HG03432 (cell line): ENCODE measurements at regions not wholly inside any gene's neighbourhood (a gene's known extent, or its start where the extent isn't known, plus 50 kb on each side); places are given as distances from the start of the nearest gene placed in this dataset.

ENCODE experiments used
- ATAC-seq: cut with Tn5 transposase; IDR thresholded peaks from one replicate; pipeline ENCODE4 v1.9.1; 2021; ENCODE audit warnings: mild to moderate bottlenecking, moderate library complexity; ENCODE audit not compliant: unreplicated experiment

GRCh38 chr14:54172114-54172513 lies 215.5 kb upstream of the BMP4 start:
- no peak for ATAC-seq

- no peak for ATAC-seq
These were observed 215.9 kb upstream of the BMP4 start for GRCh38 chr14:54172562-54172961.

DNA sequence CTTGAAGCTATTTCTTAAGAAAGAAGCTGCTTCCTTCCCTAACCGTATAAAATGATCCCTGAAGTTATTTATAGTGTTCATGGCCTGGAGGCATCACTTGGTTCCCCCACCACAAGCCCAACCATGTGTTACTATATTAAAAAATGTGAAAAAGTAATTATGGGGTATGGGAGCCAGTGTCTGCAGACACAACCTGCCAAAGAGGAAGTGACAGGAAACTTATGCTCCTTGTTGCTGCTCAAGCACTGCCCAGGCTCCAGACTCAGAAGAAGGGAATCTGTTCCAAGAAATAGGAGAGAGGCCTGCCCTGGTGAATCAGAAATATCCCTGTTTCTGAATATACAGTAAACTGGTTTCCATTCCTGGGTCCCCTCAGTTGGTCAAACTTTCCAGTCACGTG lies 217.2 kb upstream of the BMP4 start:
- no peak for ATAC-seq

- no peak for ATAC-seq
These were observed 217.8 kb upstream of the BMP4 start for GRCh38 chr14:54174457-54174856.

GRCh38 chr14:54175298-54175942 lies 218.8 kb upstream of the BMP4 start:
- no peak for ATAC-seq

- ATAC-seq: no peak
These were observed 219.8 kb upstream of the CDKN3 start for GRCh38 chr14:54177019-54177418.

DNA sequence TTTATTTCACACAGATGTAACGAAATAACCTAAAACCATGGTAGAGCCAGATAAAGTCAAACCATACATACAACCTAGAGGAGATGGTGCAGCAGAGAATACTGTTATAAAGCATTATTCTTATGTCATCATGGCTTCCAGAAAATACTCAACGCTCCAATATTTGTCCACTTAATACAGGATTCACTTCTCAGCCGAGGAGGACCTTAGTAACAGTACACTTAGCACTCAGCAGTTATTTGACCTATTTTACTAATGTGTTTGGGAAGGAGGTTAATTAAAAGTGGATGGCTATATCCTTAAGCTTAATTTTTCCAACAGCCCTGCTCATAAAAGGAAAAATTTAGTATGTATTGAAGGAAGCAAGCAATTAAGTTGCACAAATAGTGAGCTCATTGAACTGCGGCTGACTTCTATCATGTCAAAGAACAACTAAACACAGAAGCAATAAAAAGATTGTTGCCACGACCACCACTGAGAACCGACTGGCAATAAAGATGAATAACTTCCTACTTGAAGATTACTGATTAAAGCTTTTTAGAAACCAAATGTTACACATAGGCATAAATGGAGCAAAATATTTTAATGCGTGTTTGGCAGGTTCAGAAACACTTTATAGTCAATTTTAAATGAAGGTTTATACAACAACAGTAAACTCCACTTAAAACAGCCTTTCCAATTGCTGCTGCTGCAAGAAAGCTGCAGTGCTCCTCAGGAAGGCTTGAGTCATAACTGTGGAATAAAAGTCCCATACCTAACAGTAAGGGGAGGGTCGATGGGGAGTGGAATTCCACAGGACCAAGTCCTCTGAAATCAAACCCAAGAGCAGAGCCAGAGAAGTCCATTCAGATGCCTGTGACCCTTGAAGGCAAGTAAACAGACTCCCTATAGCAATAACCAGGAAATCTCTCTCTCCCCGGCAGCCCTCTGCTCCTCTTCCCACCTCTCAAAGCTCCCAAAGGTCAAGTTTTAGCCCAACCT lies 218.9 kb upstream of the CDKN3 start:
- ATAC-seq: no peak

DNA sequence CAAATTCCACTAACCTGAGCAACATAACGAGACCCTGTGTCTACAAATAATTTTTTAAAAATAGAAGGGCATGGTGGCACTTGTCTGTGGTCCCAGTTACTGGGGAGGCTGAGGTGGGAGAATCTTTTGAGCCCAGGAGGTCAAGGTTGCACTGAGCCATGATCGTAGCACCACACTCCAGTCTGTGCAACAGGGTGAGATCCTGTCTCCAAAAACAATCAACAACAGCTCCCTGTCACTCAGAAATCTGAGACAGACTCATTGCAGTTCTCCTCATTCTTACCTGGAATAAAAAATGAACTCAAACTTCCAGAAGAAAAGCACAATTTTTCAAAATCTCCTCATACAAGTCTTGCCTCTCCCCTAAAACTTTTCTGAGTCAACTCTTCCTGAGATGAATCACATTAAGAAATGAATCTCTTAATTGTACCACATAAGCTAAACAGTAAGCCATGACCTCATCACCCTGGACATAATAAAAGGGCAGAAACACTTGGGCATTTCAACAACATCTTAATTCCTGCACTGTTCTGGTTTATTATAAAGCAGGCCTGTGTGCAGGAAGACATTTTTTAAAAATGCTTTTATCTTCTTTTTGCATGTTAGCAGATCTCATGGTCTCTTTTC lies 214.3 kb upstream of the CDKN3 start:
- ATAC-seq: no peak

- ATAC-seq: no peak
These were observed 209.7 kb upstream of the CDKN3 start for GRCh38 chr14:54186821-54187763.

DNA sequence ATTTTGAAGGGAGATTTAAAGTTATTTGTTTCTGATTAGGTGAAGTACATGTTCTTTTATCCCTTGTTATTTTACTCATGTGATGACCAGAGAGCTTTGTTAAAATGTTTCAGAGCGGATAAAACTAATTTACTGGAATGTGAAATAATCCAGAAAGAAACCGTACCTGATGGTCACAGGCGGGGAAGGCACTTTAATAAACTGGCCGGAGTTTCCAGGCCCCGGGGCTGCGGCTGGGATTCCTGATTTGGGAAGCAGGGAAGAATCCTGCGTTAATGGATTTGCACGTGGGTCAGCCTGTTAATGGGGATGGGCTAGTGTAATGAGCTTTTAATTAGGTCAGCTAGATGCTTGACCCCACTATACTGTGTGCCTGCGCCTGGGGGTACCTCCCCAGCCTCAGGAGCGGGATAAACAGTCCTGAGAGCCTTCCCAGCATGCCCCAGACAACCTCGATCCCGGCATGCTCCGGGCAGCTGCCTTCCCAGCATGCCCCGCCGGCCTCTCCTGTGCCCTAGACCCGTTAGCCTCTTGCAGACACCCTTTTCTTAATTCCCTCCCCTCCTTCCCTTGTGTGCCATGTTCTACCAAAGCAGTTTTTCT lies 208.6 kb upstream of the CDKN3 start:
- ATAC-seq: no peak

GRCh38 chr14:54189333-54189732 lies 207.5 kb upstream of the CDKN3 start:
- no peak for ATAC-seq

DNA sequence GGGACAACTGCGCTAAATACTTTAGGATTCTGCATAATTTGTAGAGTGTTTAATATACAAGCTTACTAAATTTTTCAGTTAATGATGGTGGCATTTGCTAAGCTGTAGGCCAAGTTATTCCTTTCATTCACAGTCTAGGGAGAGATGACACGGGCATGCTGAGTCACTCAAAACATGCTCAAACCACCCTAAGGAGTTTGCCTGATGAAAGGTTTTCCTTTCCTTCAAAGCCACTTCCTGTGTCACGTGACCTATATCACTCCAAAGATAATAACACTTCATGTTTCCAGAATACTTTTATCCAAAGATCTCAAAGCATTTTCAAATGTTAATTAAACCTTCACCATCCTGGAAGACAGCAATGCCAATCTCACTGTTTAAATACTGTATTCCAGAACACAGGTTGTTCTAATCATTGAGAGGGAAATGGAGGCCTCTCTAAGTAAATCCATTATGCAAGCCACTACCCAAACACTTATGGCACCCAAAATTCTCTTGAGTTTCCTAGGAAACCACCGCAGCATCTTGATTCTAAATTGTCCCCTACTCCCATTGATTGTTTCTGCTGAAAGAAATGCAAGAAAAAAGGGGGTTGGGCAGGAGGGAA lies 207.0 kb upstream of the CDKN3 start:
- ATAC-seq: no peak

GRCh38 chr14:54191846-54192245 lies 205.0 kb upstream of the CDKN3 start:
- no peak for ATAC-seq

DNA sequence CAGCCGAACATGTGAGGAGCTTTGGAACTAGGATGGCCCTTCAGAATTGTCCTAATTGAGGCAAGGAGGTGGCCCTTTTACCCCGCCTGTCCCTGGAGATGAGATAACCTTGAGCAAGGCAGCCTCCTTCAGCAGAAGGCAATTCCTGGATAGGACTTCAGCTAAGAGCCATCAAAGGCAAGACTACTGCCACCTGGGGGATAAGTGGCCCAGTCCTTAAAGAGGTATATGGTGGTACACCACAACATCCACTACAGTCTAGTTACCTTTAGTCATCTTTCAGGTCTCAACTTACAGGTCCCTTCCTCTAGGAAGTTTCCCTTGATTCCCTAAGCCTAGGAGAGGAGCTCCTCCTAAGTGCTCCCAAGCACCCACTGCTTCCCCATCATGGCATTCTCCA lies 204.2 kb upstream of the CDKN3 start:
- no peak for ATAC-seq

- ATAC-seq: no peak
These were observed 202.9 kb upstream of the CDKN3 start for GRCh38 chr14:54193871-54194270.

GRCh38 chr14:54194501-54194900 lies 202.3 kb upstream of the CDKN3 start:
- no peak for ATAC-seq

- ATAC-seq: no peak
These were observed 199.4 kb upstream of the CDKN3 start for GRCh38 chr14:54197369-54197768.

DNA sequence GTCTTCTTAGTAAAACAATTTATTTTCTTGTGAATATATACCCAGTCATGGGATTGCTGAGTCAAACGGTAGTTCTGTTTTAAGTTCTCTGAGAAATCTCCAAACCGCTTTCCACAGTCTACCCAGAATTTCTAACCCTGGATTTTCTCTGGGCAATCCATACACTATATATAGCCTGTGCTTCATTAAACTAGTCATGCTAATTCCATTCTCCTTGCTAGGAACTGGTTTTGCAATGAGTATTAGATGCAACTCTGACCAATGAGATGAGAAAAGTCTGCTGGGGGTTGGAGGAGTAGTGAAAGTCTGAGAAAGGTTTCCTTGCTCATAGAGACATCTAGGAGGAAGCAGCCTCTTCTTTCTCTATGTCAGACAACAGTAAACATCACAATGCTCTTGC lies 196.1 kb upstream of the CDKN3 start:
- no peak for ATAC-seq

GRCh38 chr14:54202288-54202687 lies 194.5 kb upstream of the CDKN3 start:
- ATAC-seq: no peak

GRCh38 chr14:54206516-54206915 lies 190.3 kb upstream of the CDKN3 start:
- no peak for ATAC-seq
